ENCODE measurements at regions not wholly inside any gene's neighbourhood (a gene's known extent, or its start where the extent isn't known, plus 50 kb on each side); places are given as distances from the start of the nearest gene placed in this dataset.
A peak's percentile ranks its signal among the peaks of the same experiment; 100 is the strongest.

DNA sequence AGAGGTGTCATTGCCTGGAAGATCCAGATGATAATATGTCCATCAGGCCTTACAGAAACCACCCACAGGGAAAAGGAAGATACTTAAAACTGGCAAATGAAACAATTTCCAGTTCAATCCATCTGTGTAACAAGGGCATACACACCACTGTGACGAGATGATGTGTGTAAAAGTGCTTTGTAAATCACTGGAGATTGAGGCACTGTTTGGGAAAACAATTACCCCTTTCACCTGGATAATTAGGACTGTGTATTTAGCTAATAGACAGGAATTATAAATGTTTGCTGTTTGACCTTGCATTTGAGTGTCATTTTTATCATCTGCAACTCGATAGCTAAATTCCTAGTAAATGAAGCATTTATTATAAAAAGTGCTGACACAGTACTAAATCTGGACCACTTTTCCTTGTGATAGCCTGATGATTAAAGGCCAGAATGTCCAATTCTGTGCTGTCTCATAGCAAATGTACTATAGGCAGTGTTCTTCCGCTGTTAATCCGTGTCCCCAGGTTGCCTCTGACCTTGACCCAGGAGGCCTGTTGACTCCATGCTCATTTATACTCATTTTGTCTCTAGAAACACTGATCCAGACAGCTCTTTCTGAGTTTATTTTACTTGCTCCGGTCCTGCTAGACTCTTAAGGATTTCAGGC is 105.8 kb downstream of the LACC1 start:
- Histone ChIP-seq H2BK15ac (ENCODE audit: low read length) (no peak overlapping the region), H3K14ac (ENCODE audit: insufficient read length) (no peak overlapping the region), H3K4me3 (ENCODE audit: extremely low read depth in 1 of 4, insufficient read depth in 2 of 4, low read depth in 3 of 4, low read length in 4 of 4) (no peak overlapping the region), H4K5ac (ENCODE audit: insufficient read length, low read depth, low read length) (no peak overlapping the region), H3K27me3 (replicated peaks in 1 of 4; ENCODE audit: control insufficient read depth in 3 of 4, extremely low read depth in 1 of 4, insufficient read depth in 3 of 4, low read length in 3 of 4) (no peaks in the 10 kb centered on the region), H3K79me2 (ENCODE audit: control insufficient read depth in 1 of 2, insufficient read depth in 2 of 2, low read length in 2 of 2) (no peaks in the 10 kb centered on the region), H3K23ac (ENCODE audit: insufficient read length) (no peak overlapping the region), H4K20me1 (replicated peaks in 1 of 2; ENCODE audit: control insufficient read depth in 1 of 2, insufficient read depth in 2 of 2, low read length in 2 of 2) (no peaks in the 10 kb centered on the region), H4K8ac (ENCODE audit: extremely low read depth, insufficient read depth, low read length) (no peak overlapping the region), H2BK12ac (ENCODE audit: low read depth, low read length) (no peak overlapping the region), H2BK5ac (ENCODE audit: low read depth, low read length) (no peak overlapping the region), H3K36me3 (ENCODE audit: control insufficient read depth in 2 of 4, insufficient read depth in 4 of 4, low read length in 3 of 4) (no peaks in the 10 kb centered on the region), H3K79me1 (ENCODE audit: low read depth, low read length) (no peaks in the 10 kb centered on the region), H3K27ac (ENCODE audit: low read depth, low read length) (no peak overlapping the region), H2AFZ (ENCODE audit: low read length) (no peak overlapping the region), H3K56ac (replicated peaks; ENCODE audit: insufficient read length, low read depth, low read length) (no peak overlapping the region), H3K4ac (replicated peaks; ENCODE audit: insufficient read length, low read depth, low read length) (no peak overlapping the region), H2BK120ac (replicated peaks; ENCODE audit: low read depth, low read length) (no peak overlapping the region), H2AK5ac (ENCODE audit: low read depth, low read length) (no peak overlapping the region), H3K4me2 (ENCODE audit: insufficient read depth in 1 of 2, low read depth in 2 of 2, low read length in 2 of 2) (no peak overlapping the region), H4K91ac (replicated peaks; ENCODE audit: insufficient read length, low read length) (no peak overlapping the region), H3K9me3 (ENCODE audit: insufficient read depth in 2 of 2, low read depth in 1 of 2, low read length in 1 of 2) (no peaks in the 10 kb centered on the region), H3K9ac (replicated peaks in 1 of 4; ENCODE audit: extremely low read depth in 1 of 4, low read depth in 3 of 4, low read length in 3 of 4) (no peak overlapping the region), H3K18ac (ENCODE audit: extremely low read depth, low read length) (no peak overlapping the region), H3K4me1 (replicated peaks in 1 of 4; ENCODE audit: control insufficient read depth in 3 of 4, insufficient read depth in 4 of 4, low read length in 3 of 4) (no peaks in the 10 kb centered on the region), H3K23me2 (ENCODE audit: low read depth, low read length) (no peaks in the 10 kb centered on the region), H2BK20ac (ENCODE audit: low read length) (no peak overlapping the region)
- TF ChIP-seq MAFK (IDR thresholded peaks at IDR 0.05; ENCODE audit: low read depth, low read length), result peak; percentile 54; the same call in 1 of the 2 replicates
- TF ChIP-seq, protein P1, sequence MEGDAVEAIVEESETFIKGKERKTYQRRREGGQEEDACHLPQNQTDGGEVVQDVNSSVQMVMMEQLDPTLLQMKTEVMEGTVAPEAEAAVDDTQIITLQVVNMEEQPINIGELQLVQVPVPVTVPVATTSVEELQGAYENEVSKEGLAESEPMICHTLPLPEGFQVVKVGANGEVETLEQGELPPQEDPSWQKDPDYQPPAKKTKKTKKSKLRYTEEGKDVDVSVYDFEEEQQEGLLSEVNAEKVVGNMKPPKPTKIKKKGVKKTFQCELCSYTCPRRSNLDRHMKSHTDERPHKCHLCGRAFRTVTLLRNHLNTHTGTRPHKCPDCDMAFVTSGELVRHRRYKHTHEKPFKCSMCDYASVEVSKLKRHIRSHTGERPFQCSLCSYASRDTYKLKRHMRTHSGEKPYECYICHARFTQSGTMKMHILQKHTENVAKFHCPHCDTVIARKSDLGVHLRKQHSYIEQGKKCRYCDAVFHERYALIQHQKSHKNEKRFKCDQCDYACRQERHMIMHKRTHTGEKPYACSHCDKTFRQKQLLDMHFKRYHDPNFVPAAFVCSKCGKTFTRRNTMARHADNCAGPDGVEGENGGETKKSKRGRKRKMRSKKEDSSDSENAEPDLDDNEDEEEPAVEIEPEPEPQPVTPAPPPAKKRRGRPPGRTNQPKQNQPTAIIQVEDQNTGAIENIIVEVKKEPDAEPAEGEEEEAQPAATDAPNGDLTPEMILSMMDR (IDR thresholded peaks at IDR 0.05; ENCODE audit: control extremely low read depth in 1 of 3, insufficient read depth in 1 of 3, low read depth in 1 of 3, low read length in 3 of 3), result no peak
- POLR2A ChIA-PET (ENCODE audit: partially characterized antibody), result no interaction called here
- CTCF ChIA-PET (ENCODE audit: partially characterized antibody), result interaction anchor here (0.6 to 1.7 kb wide), 4 partner anchors 12 to 45 kb away, joined by 3 to 7 read pairs (median 3); no protein-coding TSS in a partner anchor
- no peak for FAIRE-seq
- DNase-seq (ENCODE audit: low read depth in 1 of 2, low spot score in 2 of 2), result no peak
- 86% methylated on average over 5 of the region's 5 CpGs; no CpG with 5 or more reads in 1 of the 2 experiments for WGBS, 2 experiments (ENCODE audit: extremely low coverage in 1 of 2, insufficient coverage in 1 of 2, insufficient read length in 1 of 2, insufficient replicate concordance in 2 of 2, low coverage in 1 of 2, low lambda C conversion rate in 2 of 2, missing lambda C conversion rate in 1 of 2)
